Liver (tissue), 3 donors: ENCODE measurements at regions not wholly inside any gene's neighbourhood (a gene's known extent, or its start where the extent isn't known, plus 50 kb on each side); places are given as distances from the start of the nearest gene placed in this dataset.

ENCODE experiments used
- ATF3 ChIP-seq: IDR thresholded peaks from 2 replicates; pipeline ENCODE4 v1.6.1; 2016; ENCODE audit warnings: antibody characterized with exemption
- CTCF ChIP-seq: fragments of 150-350 bp; IDR thresholded peaks from 2 replicates; pipeline ENCODE4 v1.5.1; 2017; ENCODE audit warnings: improper control_type of control experiment, low read depth, low read length; ENCODE audit not compliant: missing input control
- GABPA ChIP-seq, 2 donors: IDR thresholded peaks in 1 of 2; conservative IDR thresholded peaks in 1 of 2; 2 replicates each; pipeline ENCODE4 v1.6.1; 2016; ENCODE audit warnings: antibody characterized with exemption in 2 of 2, mild to moderate bottlenecking in 1 of 2, moderate library complexity in 1 of 2
- HNF4G ChIP-seq: IDR thresholded peaks from 2 replicates; pipeline ENCODE4 v1.6.1; 2016; ENCODE audit warnings: antibody characterized with exemption
- MAX ChIP-seq: IDR thresholded peaks from 2 replicates; pipeline ENCODE4 v1.6.1; 2016; ENCODE audit warnings: antibody characterized with exemption
- RAD21 ChIP-seq, 2 donors: IDR thresholded peaks; 2 replicates each; pipeline ENCODE4 v1.6.1; 2016; ENCODE audit warnings: antibody characterized with exemption in 2 of 2, mild to moderate bottlenecking in 2 of 2
- SP1 ChIP-seq: IDR thresholded peaks from 2 replicates; pipeline ENCODE4 v1.6.1; 2018; ENCODE audit warnings: antibody characterized with exemption, mild to moderate bottlenecking
- TAF1 ChIP-seq: conservative IDR thresholded peaks from 2 replicates; pipeline ENCODE4 v1.6.1; 2016; ENCODE audit warnings: antibody characterized with exemption, mild to moderate bottlenecking
- YY1 ChIP-seq: IDR thresholded peaks from 2 replicates; pipeline ENCODE4 v1.6.1; 2016; ENCODE audit warnings: antibody characterized with exemption, mild to moderate bottlenecking
- donor health status: healthy.
- donor health status: healthy.

- TF ChIP-seq HNF4G: no peak
- no peak for TF ChIP-seq YY1
- no peak for TF ChIP-seq GABPA (IDR thresholded peaks at IDR 0.05 in 1 of 2, conservative IDR thresholded peaks at IDR 0.05 in 1 of 2)
- no peak for TF ChIP-seq RAD21 (IDR thresholded peaks at IDR 0.05)
- TF ChIP-seq CTCF: no peak
- no peak for TF ChIP-seq MAX
- no peak for TF ChIP-seq SP1
- no peak for TF ChIP-seq ATF3
- TF ChIP-seq TAF1: no peak
These were observed 649.2 kb downstream of the ZPLD1 start for GRCh38 chr3:103083848-103084631.
